Stomach (tissue), 4 donors: ENCODE measurements at regions not wholly inside any gene's neighbourhood (a gene's known extent, or its start where the extent isn't known, plus 50 kb on each side); places are given as distances from the start of the nearest gene placed in this dataset.
"Not testable (repeated sequence)": the region's sequence is repeated elsewhere in the genome, so short reads cannot be mapped to it uniquely, and the experiment has no call there.

Source experiments
- POLR2A ChIP-seq, 4 donors: fragments of 450-650 bp; IDR thresholded peaks; one replicate each; pipeline ENCODE4 v1.6.1; 2016; ENCODE audit warnings: antibody characterized with exemption in 4 of 4, control low read depth in 2 of 4, mild to moderate bottlenecking in 1 of 4, moderate library complexity in 1 of 4
- POLR2AphosphoS5 ChIP-seq, 3 donors: sonication (generic); formaldehyde crosslinking; IDR thresholded peaks; one replicate each; pipeline ENCODE4 v1.6.1; 2016; ENCODE audit warnings: antibody characterized with exemption in 3 of 3
- TF ChIP-seq, protein P1 (sequence below), 7 experiments: fragments of 450-650 bp in 4 of 7; fragments of 200-600 bp in 3 of 7; sonication (generic) in 3 of 7; IDR thresholded peaks; one replicate each; pipeline ENCODE4 v1.5.1; 2016 to 2019; ENCODE audit warnings: antibody characterized with exemption in 7 of 7, control low read depth in 2 of 7, mild to moderate bottlenecking in 1 of 7

DNA sequence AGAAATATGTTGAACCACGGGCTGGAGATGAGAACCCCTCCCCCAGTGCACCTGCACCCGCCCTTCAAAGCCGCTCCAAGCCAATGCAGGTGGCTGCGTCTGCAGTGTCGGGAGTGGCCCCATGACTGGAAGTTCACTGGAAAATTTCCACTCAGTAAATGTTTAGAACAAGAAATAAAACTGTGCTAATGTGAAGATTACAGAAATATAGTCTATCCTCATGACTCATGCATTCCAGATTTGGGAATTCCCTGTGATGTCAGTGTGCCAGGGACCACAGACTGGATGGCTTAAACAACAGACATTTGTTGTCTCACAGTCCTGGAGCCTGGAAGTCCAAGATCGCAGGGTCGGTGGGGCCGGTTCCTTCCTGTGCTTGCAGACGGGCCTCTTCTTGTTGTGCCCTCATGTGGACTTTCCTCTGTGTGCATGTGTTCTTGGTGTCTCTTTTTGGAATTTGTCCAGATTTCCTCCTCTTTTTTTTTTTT, 3967.0 kb upstream of the TPTE start:
- TF ChIP-seq, protein P1, sequence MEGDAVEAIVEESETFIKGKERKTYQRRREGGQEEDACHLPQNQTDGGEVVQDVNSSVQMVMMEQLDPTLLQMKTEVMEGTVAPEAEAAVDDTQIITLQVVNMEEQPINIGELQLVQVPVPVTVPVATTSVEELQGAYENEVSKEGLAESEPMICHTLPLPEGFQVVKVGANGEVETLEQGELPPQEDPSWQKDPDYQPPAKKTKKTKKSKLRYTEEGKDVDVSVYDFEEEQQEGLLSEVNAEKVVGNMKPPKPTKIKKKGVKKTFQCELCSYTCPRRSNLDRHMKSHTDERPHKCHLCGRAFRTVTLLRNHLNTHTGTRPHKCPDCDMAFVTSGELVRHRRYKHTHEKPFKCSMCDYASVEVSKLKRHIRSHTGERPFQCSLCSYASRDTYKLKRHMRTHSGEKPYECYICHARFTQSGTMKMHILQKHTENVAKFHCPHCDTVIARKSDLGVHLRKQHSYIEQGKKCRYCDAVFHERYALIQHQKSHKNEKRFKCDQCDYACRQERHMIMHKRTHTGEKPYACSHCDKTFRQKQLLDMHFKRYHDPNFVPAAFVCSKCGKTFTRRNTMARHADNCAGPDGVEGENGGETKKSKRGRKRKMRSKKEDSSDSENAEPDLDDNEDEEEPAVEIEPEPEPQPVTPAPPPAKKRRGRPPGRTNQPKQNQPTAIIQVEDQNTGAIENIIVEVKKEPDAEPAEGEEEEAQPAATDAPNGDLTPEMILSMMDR (IDR thresholded peaks at IDR 0.05): not testable (repeated sequence)
- not testable (repeated sequence) for TF ChIP-seq POLR2A, POLR2AphosphoS5 (IDR thresholded peaks at IDR 0.05)
